ENCODE measurements at regions not wholly inside any gene's neighbourhood (a gene's known extent, or its start where the extent isn't known, plus 50 kb on each side); places are given as distances from the start of the nearest gene placed in this dataset.

DNA sequence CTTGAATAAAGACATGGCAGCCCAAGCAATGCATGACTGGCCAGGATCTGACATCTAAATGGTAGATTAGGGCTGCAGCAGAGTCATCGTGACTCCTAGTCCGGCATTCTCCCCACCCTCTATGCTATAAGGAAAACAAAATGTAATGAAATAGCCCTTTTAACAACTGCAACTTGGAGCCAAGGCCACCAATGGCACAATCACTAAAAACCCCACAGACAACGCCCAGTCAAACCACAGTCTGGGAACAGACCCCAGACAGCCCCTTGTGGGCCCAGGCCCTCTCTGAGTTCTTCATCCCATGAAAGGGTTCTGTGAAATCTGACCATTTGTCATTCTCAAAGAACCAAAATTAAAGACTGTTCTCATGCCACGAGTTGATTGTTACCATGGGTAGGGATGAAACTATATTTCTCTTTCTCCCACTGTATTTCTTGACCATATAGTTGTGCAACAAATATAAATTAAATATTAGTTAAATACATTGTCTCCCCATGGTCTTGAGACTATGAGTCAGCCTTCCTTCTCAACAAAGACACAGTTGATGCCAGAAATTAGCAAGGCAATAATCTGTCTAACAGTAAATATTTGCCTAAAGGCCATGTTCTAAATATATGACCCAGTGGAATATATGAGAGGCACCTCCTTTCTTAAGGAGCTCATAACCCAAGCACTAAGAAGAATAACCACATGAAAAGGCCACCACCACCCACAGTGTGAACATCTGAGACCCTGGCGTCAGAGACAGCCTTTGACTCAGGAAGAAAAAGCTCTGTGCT lies 85.6 kb upstream of the SSTR4 start:
- Histone ChIP-seq H3K36me3 (ENCODE audit: control insufficient read depth, insufficient read depth, low read length) (no peaks in the 10 kb centered on the region), H3K27me3 (replicated peaks; ENCODE audit: control insufficient read depth, insufficient read depth, low read length) (no peaks in the 10 kb centered on the region; the same call in 1 of the 2 replicates), H3K4me3 (replicated peaks; ENCODE audit: low read depth, low read length) (no peak overlapping the region)
- TF ChIP-seq CTCF (IDR thresholded peaks at IDR 0.05; ENCODE audit: insufficient read depth, low read length, poor library complexity, severe bottlenecking), result no peak
- DNase-seq (ENCODE audit: extremely low read depth, insufficient read length), result no peak

DNA sequence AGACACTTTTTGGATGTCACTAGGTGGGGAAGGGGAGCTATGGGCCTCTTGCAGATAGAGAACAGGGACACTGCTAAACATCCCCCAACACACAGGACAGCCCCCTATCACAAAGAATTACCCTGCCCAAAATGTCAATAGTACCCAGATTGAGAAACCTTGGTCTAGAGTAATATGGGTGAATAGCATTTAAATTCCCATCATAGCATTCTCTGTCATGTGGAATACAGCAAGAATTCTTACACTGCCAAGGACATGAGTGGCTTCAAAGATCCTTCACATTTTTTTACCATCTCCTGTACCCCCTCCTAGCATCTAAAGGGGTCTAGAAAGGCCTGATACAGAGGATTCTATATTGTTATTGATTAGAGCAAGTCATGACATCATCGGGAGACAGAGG lies 83.1 kb upstream of the SSTR4 start:
- H3K27me3 ChIP-seq (replicated peaks; ENCODE audit: control insufficient read depth, insufficient read depth, low read length), result no peaks in the 10 kb centered on the region
- DNase-seq (ENCODE audit: extremely low read depth, insufficient read length), result no peak
- H3K36me3 ChIP-seq (ENCODE audit: control insufficient read depth, insufficient read depth, low read length), result no peaks in the 10 kb centered on the region
- TF ChIP-seq CTCF (IDR thresholded peaks at IDR 0.05; ENCODE audit: insufficient read depth, low read length, poor library complexity, severe bottlenecking), result no peak
- no peak overlapping the region for H3K4me3 ChIP-seq (replicated peaks; ENCODE audit: low read depth, low read length)

- TF ChIP-seq CTCF (IDR thresholded peaks at IDR 0.05; ENCODE audit: insufficient read depth, low read length, poor library complexity, severe bottlenecking), result no peak
- H3K4me3 ChIP-seq (replicated peaks; ENCODE audit: low read depth, low read length), result no peak overlapping the region
- H3K36me3 ChIP-seq (ENCODE audit: control insufficient read depth, insufficient read depth, low read length), result no peaks in the 10 kb centered on the region
- no peaks in the 10 kb centered on the region for H3K27me3 ChIP-seq (replicated peaks; ENCODE audit: control insufficient read depth, insufficient read depth, low read length)
- DNase-seq (ENCODE audit: extremely low read depth, insufficient read length), result no peak
Measured at GRCh38 chr20:22954661-22955060, 80.5 kb upstream of the SSTR4 start.

- H3K36me3 ChIP-seq (ENCODE audit: control insufficient read depth, insufficient read depth, low read length), result no peaks in the 10 kb centered on the region
- no peak for TF ChIP-seq CTCF (IDR thresholded peaks at IDR 0.05; ENCODE audit: insufficient read depth, low read length, poor library complexity, severe bottlenecking)
- DNase-seq (ENCODE audit: extremely low read depth, insufficient read length), result no peak
- H3K27me3 ChIP-seq (replicated peaks; ENCODE audit: control insufficient read depth, insufficient read depth, low read length), result peaks cover 3% of the 10 kb centered on the region
- no peak overlapping the region for H3K4me3 ChIP-seq (replicated peaks; ENCODE audit: low read depth, low read length)
Measured at GRCh38 chr20:22958390-22958789, 76.7 kb upstream of the SSTR4 start.

DNA sequence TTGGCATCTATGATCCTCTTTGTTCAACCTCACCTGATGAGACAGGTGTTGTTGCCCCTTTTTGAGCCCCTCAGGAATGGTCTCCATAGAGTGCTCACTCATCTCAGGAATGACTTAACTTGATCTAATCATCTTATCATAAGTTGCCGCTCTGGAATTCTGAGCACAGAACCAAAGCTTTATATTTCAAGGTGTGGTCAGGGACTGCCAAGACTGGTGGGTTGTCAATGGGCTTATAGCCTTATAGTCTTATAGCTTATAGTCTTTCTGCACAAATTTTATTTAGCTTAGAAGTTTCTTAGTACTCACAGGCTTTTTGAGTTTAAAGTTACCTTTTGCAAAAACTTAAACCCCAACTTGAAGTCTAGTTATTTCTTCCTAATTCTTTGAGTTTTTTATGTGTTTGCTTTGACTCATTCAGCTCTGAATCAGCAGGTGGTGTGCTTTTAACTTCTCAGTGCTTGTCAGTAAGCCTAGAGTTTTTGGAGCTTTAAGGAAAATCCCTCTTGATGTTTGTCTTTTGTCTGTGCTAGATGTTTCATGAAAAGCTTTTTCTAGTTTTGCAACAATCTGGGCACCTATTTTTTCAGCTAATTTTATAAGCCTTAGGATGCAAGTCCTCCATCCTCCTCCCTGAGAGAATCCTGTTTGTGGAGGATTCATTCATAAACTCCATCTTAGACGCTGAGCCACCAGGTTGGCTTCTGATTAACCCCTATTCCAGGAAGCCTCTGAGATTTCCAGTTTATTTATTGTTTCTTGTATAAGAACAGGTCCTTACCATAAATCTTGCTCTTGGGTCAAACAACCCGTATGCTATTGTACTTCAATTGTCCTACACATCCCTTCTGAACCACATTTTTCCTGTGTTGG lies 72.3 kb upstream of the SSTR4 start:
- H3K27me3 ChIP-seq (replicated peaks; ENCODE audit: control insufficient read depth, insufficient read depth, low read length), result peaks cover 3% of the 10 kb centered on the region
- no peak for TF ChIP-seq CTCF (IDR thresholded peaks at IDR 0.05; ENCODE audit: insufficient read depth, low read length, poor library complexity, severe bottlenecking)
- H3K36me3 ChIP-seq (ENCODE audit: control insufficient read depth, insufficient read depth, low read length), result no peaks in the 10 kb centered on the region
- H3K4me3 ChIP-seq (replicated peaks; ENCODE audit: low read depth, low read length), result no peak overlapping the region
- no peak for DNase-seq (ENCODE audit: extremely low read depth, insufficient read length)

All from GM06990 (cell line).